GM21825 (cell line): ENCODE measurements at regions not wholly inside any gene's neighbourhood (a gene's known extent, or its start where the extent isn't known, plus 50 kb on each side); places are given as distances from the start of the nearest gene placed in this dataset.
"Not testable (repeated sequence)": the region's sequence is repeated elsewhere in the genome, so short reads cannot be mapped to it uniquely, and the experiment has no call there.

ENCODE experiments used
- ATAC-seq: cut with Tn5 transposase; IDR thresholded peaks from one replicate; pipeline ENCODE4 v1.9.1; 2021; ENCODE audit warnings: mild to moderate bottlenecking, moderate library complexity; ENCODE audit not compliant: unreplicated experiment

GRCh38 chr22:22371031-22371541, 126.5 kb downstream of the VPREB1 start:
- no peak for ATAC-seq

GRCh38 chr22:22372086-22372485, 127.5 kb downstream of the VPREB1 start:
- ATAC-seq = no peak

- no peak for ATAC-seq
These were observed 129.6 kb downstream of the VPREB1 start for GRCh38 chr22:22374163-22374562.

DNA sequence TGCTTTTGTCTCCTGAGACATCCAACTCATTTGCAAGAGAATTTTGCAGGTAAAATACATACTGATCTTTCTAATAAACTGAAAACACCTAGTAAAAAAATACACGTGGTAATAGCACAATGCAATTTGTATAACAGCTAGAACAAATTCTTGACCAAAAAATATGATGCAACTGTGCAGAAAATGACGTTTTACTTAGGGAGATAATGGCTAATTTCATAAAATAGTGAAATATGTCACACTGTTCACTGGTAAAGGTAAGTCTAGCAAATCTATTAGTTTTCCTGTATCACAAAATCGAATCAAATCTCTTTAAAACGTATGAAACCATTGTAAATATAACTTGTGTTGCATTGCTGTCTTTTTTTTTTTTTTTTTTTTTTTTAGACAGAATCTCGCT, 130.0 kb downstream of the VPREB1 start:
- no peak for ATAC-seq

- ATAC-seq = no peak
These were observed 131.2 kb downstream of the VPREB1 start for GRCh38 chr22:22375576-22376351.

- ATAC-seq = no peak
These were observed 131.7 kb downstream of the VPREB1 start for GRCh38 chr22:22376352-22376706.

- not testable (repeated sequence) for ATAC-seq
These were observed 131.7 kb downstream of the ZNF280B start for GRCh38 chr22:22376884-22377283.

- ATAC-seq = no peak
These were observed 131.2 kb downstream of the ZNF280B start for GRCh38 chr22:22377335-22377734.

GRCh38 chr22:22378446-22379415, 129.8 kb downstream of the ZNF280B start:
- no peak for ATAC-seq

DNA sequence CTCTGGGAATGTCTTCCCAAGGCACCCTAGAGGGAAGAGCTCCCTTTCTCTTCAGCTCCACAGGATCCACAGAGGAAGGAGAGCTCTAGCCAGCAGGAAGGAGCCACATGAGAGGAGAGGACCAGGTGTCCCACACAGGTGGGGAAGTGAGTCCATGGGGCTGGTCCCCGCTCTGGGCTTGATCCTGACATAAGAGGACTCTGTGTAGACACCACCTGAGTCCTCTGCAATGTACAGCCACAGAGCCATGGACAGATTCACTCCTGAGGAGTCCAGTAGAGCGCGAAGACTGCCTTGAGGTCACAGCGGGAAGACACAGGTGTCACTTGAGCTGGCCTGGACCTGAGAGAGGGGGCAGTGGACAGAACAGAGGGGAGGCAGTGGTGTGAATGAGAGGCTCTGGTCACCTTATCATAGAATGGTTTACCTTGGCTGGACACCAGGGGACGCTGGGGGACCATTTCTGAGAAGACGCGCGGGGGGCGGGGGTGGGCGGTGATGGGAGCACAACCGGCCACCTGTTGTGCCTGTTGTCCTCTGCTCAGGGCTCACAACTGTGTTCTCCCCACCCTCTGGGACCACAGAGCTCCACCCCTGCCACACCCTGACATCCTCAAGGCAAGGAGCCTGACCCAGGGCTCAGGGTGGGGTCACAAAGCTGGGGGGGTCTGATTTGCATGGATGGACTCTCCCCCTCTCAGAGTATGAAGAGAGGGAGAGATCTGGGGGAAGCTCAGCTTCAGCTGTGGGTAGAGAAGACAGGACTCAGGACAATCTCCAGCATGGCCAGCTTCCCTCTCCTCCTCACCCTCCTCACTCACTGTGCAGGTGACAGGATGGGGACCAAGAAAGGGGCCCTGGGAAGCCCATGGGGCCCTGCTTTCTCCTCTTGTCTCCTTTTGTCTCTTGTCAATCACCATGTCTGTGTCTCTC, 128.2 kb downstream of the ZNF280B start:
- ATAC-seq = no peak

DNA sequence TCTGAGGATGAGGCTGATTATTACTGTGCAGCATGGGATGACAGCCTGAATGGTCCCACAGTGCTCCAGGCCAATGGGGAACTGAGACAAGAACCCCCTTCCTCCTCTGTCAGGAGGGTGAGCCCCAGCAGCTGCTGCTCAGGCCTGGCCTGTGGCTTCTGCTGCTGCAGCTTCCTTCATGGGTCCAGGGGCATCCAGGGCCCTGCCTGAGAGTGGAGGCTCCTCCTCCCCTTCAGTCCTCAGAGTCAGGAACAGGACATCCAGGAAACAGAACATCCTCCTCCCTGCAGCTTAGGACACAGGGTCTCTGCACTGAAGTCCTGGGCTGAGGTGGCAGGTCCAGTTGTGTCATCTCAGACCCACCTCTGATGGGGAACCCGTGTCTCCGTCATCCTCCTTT, 127.2 kb downstream of the ZNF280B start:
- ATAC-seq = not testable (repeated sequence)

DNA sequence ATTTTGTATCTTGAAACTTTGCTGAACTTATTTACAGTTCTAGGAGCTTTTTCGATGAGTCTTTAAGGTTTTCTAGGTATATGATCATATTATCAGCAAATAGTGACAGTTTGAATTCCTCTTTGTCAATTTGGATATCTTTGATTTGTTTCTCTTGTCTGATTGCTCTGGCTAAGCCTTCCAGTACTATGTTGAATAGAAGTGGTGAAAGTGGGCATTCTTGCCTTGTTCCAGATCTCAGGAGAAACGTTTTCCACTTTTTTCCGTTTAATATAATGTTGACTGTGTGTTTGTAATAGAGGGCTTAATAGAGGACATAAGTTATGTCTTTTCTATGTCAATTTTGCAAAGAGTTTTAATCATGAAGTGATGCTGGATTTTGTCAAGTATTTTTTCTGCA, 124.3 kb downstream of the ZNF280B start:
- no peak for ATAC-seq

DNA sequence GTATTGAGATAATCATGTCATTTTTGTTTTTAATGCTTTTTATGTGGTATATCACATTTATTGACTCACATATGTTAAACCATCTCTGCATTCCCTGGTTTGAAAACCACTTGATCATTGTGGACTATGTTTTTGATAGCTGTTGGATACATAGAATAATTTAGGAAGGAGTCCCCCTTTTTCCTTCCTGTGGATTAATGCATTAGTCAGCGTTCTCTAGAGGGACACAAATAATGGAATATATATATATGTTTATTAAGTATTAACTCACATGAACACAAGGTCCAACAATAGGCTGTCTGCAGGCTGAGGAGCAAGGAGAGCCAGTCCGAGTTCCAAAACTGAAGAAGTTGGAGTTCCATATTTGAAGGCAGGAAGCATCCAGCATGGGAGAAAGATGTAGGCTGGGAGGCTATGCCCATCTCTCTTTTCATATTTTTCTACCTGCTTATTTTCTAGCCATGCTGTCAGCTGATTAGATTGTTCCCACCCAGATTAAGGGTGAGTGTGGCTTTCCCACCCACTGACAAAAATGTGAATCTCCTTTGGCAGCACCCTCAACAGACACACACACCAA, 123.8 kb downstream of the ZNF280B start:
- ATAC-seq = no peak

DNA sequence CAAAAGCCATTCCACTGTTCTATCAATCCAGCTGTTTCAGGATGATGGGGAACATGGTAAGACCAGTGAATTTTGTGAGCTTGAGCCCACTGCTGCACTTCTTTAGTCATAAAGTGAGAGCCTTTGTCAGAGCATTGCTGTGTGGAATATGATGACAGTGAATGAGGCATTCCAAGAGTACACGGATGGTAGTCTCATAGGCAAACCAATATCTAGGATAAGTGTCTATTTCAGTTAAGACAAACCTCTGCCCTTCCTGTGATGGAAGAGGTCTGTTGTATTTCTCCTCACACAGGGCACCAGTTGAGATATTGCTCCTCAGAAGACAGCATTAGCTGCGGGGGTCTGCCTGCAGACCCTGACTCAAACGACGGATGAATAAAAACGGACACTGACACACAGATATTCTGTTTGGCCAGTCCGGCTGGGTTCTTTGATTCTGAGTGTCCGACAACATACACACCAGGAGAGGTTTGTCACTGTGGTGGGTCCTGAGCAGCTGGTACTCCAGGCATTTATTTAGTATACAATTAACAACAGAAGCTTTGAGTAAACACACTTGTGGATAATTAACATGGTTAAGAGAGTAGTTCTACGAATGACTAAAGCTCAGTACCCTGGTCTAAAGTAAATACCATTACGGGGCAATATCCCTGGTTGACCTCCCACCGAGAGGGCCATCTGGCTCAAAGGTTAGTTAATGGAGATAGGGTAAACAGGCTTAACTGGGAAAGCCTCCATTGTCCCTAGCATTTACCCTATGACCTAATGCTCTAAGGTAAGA, 121.7 kb downstream of the ZNF280B start:
- ATAC-seq = no peak

DNA sequence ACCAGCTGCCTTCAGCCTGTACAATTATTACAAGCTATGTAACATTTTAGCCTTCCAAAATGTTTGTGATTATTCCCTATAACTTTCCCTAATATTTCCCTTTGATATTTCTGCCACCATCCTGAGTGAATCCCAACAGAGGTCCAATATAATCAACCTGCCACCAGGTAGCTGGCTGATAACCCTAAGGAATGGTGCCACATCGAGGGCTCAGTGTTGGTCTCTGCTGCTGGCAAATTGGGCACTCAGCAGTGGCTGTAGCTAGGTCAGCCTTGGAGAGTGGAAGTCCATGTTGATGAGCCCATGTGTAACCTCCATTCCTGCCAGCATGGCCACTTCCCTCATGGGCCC, 121.2 kb downstream of the ZNF280B start:
- no peak for ATAC-seq

GRCh38 chr22:22388090-22388489, 120.5 kb downstream of the ZNF280B start:
- no peak for ATAC-seq

DNA sequence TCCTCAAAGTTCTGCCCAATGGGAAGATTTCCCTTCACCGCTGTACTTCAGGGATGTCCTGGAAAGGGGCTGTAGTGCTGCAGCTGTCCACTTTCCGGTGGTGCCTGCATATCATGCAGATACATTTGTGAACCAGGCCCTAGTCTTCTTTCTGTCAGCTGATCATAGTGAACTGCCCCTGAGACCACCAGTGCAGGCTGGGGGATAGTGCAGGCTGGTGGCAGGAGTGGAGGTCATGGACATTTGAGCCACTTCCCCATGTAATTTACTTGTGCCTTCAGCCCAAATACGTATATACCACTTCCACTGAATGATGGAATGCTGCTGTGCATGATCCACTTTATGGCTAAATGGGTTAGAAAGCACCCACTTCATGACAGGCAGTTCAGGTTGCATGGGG, 120.0 kb downstream of the ZNF280B start:
- ATAC-seq = no peak

DNA sequence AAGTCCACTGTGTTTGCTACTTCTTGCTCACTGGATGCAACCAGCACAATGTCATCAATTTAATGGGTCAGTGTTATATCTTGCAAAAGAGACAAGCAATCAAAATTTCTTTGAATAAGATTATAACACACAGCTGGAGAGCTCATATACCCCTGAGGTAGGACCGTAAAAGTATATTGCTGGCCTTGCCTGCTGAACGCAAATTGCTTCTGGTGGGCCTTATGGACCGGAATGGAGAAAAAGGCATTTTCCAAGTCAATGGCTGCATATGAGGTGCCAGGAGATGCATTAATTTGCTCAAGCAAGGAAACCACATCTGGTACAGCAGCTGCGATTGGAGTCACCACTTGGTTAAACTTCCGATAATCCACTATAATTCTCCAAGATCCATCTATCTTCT, 119.1 kb downstream of the ZNF280B start:
- no peak for ATAC-seq

GRCh38 chr22:22390989-22391388, 117.6 kb downstream of the ZNF280B start:
- ATAC-seq = no peak

DNA sequence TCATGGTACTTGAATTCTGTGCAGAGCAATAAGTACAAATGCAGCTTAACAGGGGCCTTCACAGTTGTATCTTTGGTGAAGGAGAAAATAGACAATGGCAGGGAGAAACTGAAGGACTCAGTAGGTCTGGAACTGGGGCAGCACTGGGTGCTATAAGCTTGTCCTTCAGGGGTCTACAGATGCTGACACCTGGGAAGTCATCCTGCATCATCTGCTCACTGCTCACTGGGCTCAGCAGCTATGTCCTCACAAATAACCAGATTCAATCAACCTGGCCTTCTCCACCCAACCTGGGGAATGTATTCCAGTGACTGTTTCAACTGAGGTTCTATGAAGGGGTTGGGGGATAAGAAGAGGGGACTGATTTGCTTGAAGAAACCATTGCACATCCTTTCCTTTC, 117.0 kb downstream of the ZNF280B start:
- no peak for ATAC-seq
